ENCODE measurements at regions not wholly inside any gene's neighbourhood (a gene's known extent, or its start where the extent isn't known, plus 50 kb on each side); places are given as distances from the start of the nearest gene placed in this dataset.
A peak's percentile ranks its signal among the peaks of the same experiment; 100 is the strongest.

DNA sequence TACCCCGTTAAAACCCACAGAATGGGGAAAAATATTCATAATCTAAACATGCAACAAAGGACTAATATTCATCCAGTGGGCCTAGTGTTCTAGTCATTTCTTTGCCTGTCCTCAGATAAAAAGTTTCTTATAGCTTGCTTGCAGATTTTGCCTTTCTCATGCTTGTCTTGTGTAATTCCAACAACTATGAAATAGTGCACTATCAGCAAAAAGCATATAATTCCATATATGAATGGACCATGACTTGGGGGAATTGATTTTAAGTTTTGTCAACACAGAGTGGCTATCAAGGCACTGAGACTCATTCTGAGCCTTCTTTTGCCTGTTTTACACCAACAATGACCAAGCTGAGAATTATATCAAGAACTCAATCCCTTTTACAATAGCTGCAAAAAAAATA, 278.6 kb upstream of the GPR149 start:
- 71% methylated on average over 1 of the region's 1 CpG for WGBS
- H4K91ac ChIP-seq (ENCODE audit: low read length): no peak overlapping the region
- no peak overlapping the region for H3K9ac ChIP-seq (ENCODE audit: low read length)
- DNase-seq: no peak
- H3K4me3 ChIP-seq (ENCODE audit: insufficient read depth in 1 of 2, low read depth in 1 of 2, low read length in 2 of 2): no peak overlapping the region
- H3K36me3 ChIP-seq (ENCODE audit: control insufficient read depth in 1 of 2, insufficient read depth in 2 of 2, low read depth in 1 of 2, low read length in 2 of 2): no peaks in the 10 kb centered on the region
- H3K27me3 ChIP-seq (ENCODE audit: control insufficient read depth in 1 of 2, insufficient read depth in 1 of 2, low read length in 2 of 2): no peaks in the 10 kb centered on the region
- H2BK12ac ChIP-seq (ENCODE audit: low read length in 2 of 2): no peak overlapping the region
- H3K27ac ChIP-seq (ENCODE audit: low read length, poor library complexity, severe bottlenecking): no peak overlapping the region
- H3K79me1 ChIP-seq (replicated peaks; ENCODE audit: low read length, poor library complexity, severe bottlenecking): no peaks in the 10 kb centered on the region
- no peak overlapping the region for H3K18ac ChIP-seq (ENCODE audit: low read depth in 1 of 2, low read length in 2 of 2)
- H2BK120ac ChIP-seq (ENCODE audit: low read depth, low read length): no peak overlapping the region
- no peak overlapping the region for H3K4me2 ChIP-seq (ENCODE audit: low read length, poor library complexity, severe bottlenecking)
- no peak overlapping the region for H2BK5ac ChIP-seq (ENCODE audit: low read depth, low read length, poor library complexity, severe bottlenecking)
- H2BK15ac ChIP-seq (ENCODE audit: low read depth, poor library complexity, severe bottlenecking): no peak overlapping the region
- peaks cover 4% of the 10 kb centered on the region for H3K9me3 ChIP-seq (ENCODE audit: control insufficient read depth, low read length)
- H3K4ac ChIP-seq (ENCODE audit: low read depth in 1 of 2, low read length in 2 of 2): no peak overlapping the region
- no peak overlapping the region for H2AK5ac ChIP-seq (ENCODE audit: low read length, severe bottlenecking)
- no peaks in the 10 kb centered on the region for H3K4me1 ChIP-seq (ENCODE audit: control insufficient read depth, insufficient read depth, low read depth, low read length)
- H2AFZ ChIP-seq (ENCODE audit: low read depth, low read length): no peak overlapping the region
- H3K14ac ChIP-seq (ENCODE audit: low read length in 2 of 2): no peak overlapping the region
- no peak overlapping the region for H3K23ac ChIP-seq (ENCODE audit: low read length in 2 of 2)
- no peak overlapping the region for H4K8ac ChIP-seq (ENCODE audit: low read length)

DNA sequence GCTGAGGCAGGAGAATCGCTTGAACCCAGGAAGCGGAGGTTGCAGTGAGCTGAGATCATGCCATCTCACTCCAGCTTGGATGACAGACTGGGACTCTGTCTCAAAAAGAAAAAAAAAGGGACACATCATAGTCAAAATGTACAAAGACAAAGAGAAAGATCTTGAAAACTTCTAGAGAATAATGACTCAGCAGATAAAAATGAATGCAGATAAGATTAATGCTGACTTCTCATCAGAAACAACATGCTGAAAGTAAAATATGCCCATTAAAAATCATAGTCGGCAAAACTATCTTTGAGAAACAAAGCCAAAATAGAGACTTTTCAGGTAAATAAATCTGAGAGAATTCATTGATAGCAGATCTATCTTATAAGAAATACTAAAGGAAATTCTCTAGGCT, 271.1 kb upstream of the GPR149 start:
- Histone ChIP-seq H3K4me3 (ENCODE audit: insufficient read depth in 1 of 2, low read depth in 1 of 2, low read length in 2 of 2) (no peak overlapping the region), H3K9ac (ENCODE audit: low read length) (no peak overlapping the region), H3K27me3 (ENCODE audit: control insufficient read depth in 1 of 2, insufficient read depth in 1 of 2, low read length in 2 of 2) (no peaks in the 10 kb centered on the region), H2BK5ac (ENCODE audit: low read depth, low read length, poor library complexity, severe bottlenecking) (no peak overlapping the region), H4K91ac (ENCODE audit: low read length) (no peak overlapping the region), H3K18ac (ENCODE audit: low read depth in 1 of 2, low read length in 2 of 2) (no peak overlapping the region), H3K4me1 (ENCODE audit: control insufficient read depth, insufficient read depth, low read depth, low read length) (no peaks in the 10 kb centered on the region), H4K8ac (ENCODE audit: low read length) (no peak overlapping the region), H3K4ac (ENCODE audit: low read depth in 1 of 2, low read length in 2 of 2) (no peak overlapping the region), H2BK15ac (ENCODE audit: low read depth, poor library complexity, severe bottlenecking) (no peak overlapping the region), H3K79me1 (replicated peaks; ENCODE audit: low read length, poor library complexity, severe bottlenecking) (no peaks in the 10 kb centered on the region), H3K23ac (ENCODE audit: low read length in 2 of 2) (no peak overlapping the region), H2AK5ac (ENCODE audit: low read length, severe bottlenecking) (no peak overlapping the region), H2AFZ (ENCODE audit: low read depth, low read length) (no peak overlapping the region), H3K27ac (ENCODE audit: low read length, poor library complexity, severe bottlenecking) (no peak overlapping the region), H3K14ac (ENCODE audit: low read length in 2 of 2) (no peak overlapping the region), H3K36me3 (ENCODE audit: control insufficient read depth in 1 of 2, insufficient read depth in 2 of 2, low read depth in 1 of 2, low read length in 2 of 2) (no peaks in the 10 kb centered on the region), H2BK12ac (ENCODE audit: low read length in 2 of 2) (no peak overlapping the region), H3K9me3 (ENCODE audit: control insufficient read depth, low read length) (no peaks in the 10 kb centered on the region), H3K4me2 (ENCODE audit: low read length, poor library complexity, severe bottlenecking) (no peak overlapping the region), H2BK120ac (ENCODE audit: low read depth, low read length) (no peak overlapping the region)
- WGBS: 97% methylated on average over 2 of the region's 3 CpGs
- DNase-seq: no peak

DNA sequence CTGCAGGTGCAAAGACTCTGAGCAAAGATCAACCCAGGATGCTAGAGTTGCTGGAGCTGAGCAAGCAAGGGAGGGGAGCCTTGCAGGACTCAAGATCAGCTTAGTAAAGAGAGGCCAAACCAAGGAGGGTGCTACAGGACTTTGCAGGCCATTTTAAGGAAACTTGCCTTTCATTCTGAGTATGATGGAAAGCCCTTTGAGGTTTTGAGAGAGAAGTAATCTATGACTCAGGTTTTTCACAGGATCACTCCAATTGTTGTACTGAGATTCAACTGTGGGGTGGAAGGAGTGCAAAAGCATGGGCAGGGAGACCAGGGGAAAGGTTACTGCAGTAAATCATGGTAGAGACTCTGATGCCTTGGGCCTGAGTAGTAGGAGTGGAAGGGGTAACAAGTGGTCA, 260.4 kb upstream of the GPR149 start:
- Histone ChIP-seq H3K14ac (ENCODE audit: low read length in 2 of 2) (no peak overlapping the region), H2BK5ac (ENCODE audit: low read depth, low read length, poor library complexity, severe bottlenecking) (no peak overlapping the region), H3K4ac (ENCODE audit: low read depth in 1 of 2, low read length in 2 of 2) (no peak overlapping the region), H3K27ac (ENCODE audit: low read length, poor library complexity, severe bottlenecking) (no peak overlapping the region), H3K27me3 (ENCODE audit: control insufficient read depth in 1 of 2, insufficient read depth in 1 of 2, low read length in 2 of 2) (no peaks in the 10 kb centered on the region), H3K9ac (ENCODE audit: low read length) (no peak overlapping the region), H2AFZ (ENCODE audit: low read depth, low read length) (no peak overlapping the region), H2BK120ac (ENCODE audit: low read depth, low read length) (no peak overlapping the region), H2BK15ac (ENCODE audit: low read depth, poor library complexity, severe bottlenecking) (no peak overlapping the region), H3K79me1 (replicated peaks; ENCODE audit: low read length, poor library complexity, severe bottlenecking) (no peaks in the 10 kb centered on the region), H2AK5ac (ENCODE audit: low read length, severe bottlenecking) (no peak overlapping the region), H3K23ac (ENCODE audit: low read length in 2 of 2) (no peak overlapping the region), H4K91ac (ENCODE audit: low read length) (no peak overlapping the region), H3K4me1 (ENCODE audit: control insufficient read depth, insufficient read depth, low read depth, low read length) (no peaks in the 10 kb centered on the region), H4K8ac (ENCODE audit: low read length) (no peak overlapping the region), H3K36me3 (ENCODE audit: control insufficient read depth in 1 of 2, insufficient read depth in 2 of 2, low read depth in 1 of 2, low read length in 2 of 2) (no peaks in the 10 kb centered on the region), H3K4me3 (ENCODE audit: insufficient read depth in 1 of 2, low read depth in 1 of 2, low read length in 2 of 2) (no peak overlapping the region), H2BK12ac (ENCODE audit: low read length in 2 of 2) (no peak overlapping the region), H3K4me2 (ENCODE audit: low read length, poor library complexity, severe bottlenecking) (no peak overlapping the region), H3K18ac (ENCODE audit: low read depth in 1 of 2, low read length in 2 of 2) (no peak overlapping the region), H3K9me3 (ENCODE audit: control insufficient read depth, low read length) (no peaks in the 10 kb centered on the region)
- no peak for DNase-seq

DNA sequence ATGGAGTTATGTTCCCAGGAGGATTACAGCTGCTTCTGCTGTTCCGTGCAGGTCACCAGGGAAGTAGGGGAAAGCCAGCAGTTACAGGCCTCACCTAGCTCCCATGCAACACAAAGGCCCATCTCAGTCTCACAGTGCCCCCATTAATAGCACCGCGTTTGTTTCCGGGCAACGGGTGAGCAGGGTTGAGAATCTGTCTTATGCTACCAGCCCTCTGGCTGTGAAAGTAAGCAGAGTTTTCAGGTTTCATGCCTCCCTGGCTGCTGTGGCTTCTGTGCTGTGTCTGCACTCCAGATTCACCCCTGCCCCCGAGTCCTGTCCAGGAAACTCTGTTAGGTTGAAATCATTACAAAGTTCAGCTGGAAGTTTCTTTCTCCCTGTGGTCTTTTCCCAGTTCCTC, 254.4 kb upstream of the GPR149 start:
- H2AFZ ChIP-seq (ENCODE audit: low read depth, low read length): no peak overlapping the region
- H3K18ac ChIP-seq (ENCODE audit: low read depth in 1 of 2, low read length in 2 of 2): peak overlapping the region in 1 of 2 experiments; percentile 9
- H3K4me2 ChIP-seq (ENCODE audit: low read length, poor library complexity, severe bottlenecking): no peak overlapping the region
- no peak overlapping the region for H2BK12ac ChIP-seq (ENCODE audit: low read length in 2 of 2)
- H2BK5ac ChIP-seq (ENCODE audit: low read depth, low read length, poor library complexity, severe bottlenecking): no peak overlapping the region
- H3K9ac ChIP-seq (ENCODE audit: low read length): no peak overlapping the region
- no peak overlapping the region for H2AK5ac ChIP-seq (ENCODE audit: low read length, severe bottlenecking)
- no peaks in the 10 kb centered on the region for H3K4me1 ChIP-seq (ENCODE audit: control insufficient read depth, insufficient read depth, low read depth, low read length)
- no peaks in the 10 kb centered on the region for H3K79me1 ChIP-seq (replicated peaks; ENCODE audit: low read length, poor library complexity, severe bottlenecking)
- H3K27ac ChIP-seq (ENCODE audit: low read length, poor library complexity, severe bottlenecking): no peak overlapping the region
- no peaks in the 10 kb centered on the region for H3K27me3 ChIP-seq (ENCODE audit: control insufficient read depth in 1 of 2, insufficient read depth in 1 of 2, low read length in 2 of 2)
- H4K8ac ChIP-seq (ENCODE audit: low read length): peak overlapping the region; percentile 55
- DNase-seq: no peak
- H3K4ac ChIP-seq (ENCODE audit: low read depth in 1 of 2, low read length in 2 of 2): no peak overlapping the region
- no peak overlapping the region for H3K4me3 ChIP-seq (ENCODE audit: insufficient read depth in 1 of 2, low read depth in 1 of 2, low read length in 2 of 2)
- no peaks in the 10 kb centered on the region for H3K36me3 ChIP-seq (ENCODE audit: control insufficient read depth in 1 of 2, insufficient read depth in 2 of 2, low read depth in 1 of 2, low read length in 2 of 2)
- H3K9me3 ChIP-seq (ENCODE audit: control insufficient read depth, low read length): peaks cover 17% of the 10 kb centered on the region
- no peak overlapping the region for H4K91ac ChIP-seq (ENCODE audit: low read length)
- H2BK15ac ChIP-seq (ENCODE audit: low read depth, poor library complexity, severe bottlenecking): no peak overlapping the region
- H3K14ac ChIP-seq (ENCODE audit: low read length in 2 of 2): no peak overlapping the region
- H2BK120ac ChIP-seq (ENCODE audit: low read depth, low read length): no peak overlapping the region
- 49% methylated on average over 6 of the region's 6 CpGs for WGBS
- H3K23ac ChIP-seq (ENCODE audit: low read length in 2 of 2): no peak overlapping the region

Measured in mesenchymal stem cell (in vitro differentiated cells and primary cell).